Mucosa of stomach (tissue), 1 donor: ENCODE measurements at regions not wholly inside any gene's neighbourhood (a gene's known extent, or its start where the extent isn't known, plus 50 kb on each side); places are given as distances from the start of the nearest gene placed in this dataset.

ENCODE experiments used
- H3K27me3 ChIP-seq: one replicate; pipeline ENCODE4 v1.7.0; 2013; ENCODE audit warnings: mild to moderate bottlenecking, low read length; ENCODE audit not compliant: control insufficient read depth, insufficient read depth
- H3K36me3 ChIP-seq: one replicate; pipeline ENCODE4 v1.7.0; 2013; ENCODE audit warnings: low read length; ENCODE audit not compliant: control insufficient read depth, insufficient read depth
- H3K4me1 ChIP-seq: one replicate; pipeline ENCODE4 v1.7.0; 2013; ENCODE audit warnings: mild to moderate bottlenecking, low read length; ENCODE audit not compliant: control insufficient read depth, insufficient read depth
- H3K4me3 ChIP-seq: one replicate; pipeline ENCODE4 v1.7.0; 2013; ENCODE audit warnings: low read length
- H3K9ac ChIP-seq: one replicate; pipeline ENCODE4 v1.7.0; 2013; ENCODE audit warnings: mild to moderate bottlenecking, low read length, moderate library complexity
- H3K9me3 ChIP-seq: one replicate; pipeline ENCODE4 v1.7.0; 2013; ENCODE audit warnings: mild to moderate bottlenecking, low read length, moderate library complexity; ENCODE audit not compliant: control insufficient read depth
- donor health status: Pancreatic carcinoma.

- Histone ChIP-seq H3K9ac (no peak overlapping the region), H3K9me3 (no peaks in the 10 kb centered on the region), H3K4me3 (no peak overlapping the region), H3K36me3 (no peaks in the 10 kb centered on the region), H3K27me3 (no peaks in the 10 kb centered on the region), H3K4me1 (no peaks in the 10 kb centered on the region)
These were observed 435.5 kb upstream of the ZNF608 start for GRCh38 chr5:125181955-125182354.

DNA sequence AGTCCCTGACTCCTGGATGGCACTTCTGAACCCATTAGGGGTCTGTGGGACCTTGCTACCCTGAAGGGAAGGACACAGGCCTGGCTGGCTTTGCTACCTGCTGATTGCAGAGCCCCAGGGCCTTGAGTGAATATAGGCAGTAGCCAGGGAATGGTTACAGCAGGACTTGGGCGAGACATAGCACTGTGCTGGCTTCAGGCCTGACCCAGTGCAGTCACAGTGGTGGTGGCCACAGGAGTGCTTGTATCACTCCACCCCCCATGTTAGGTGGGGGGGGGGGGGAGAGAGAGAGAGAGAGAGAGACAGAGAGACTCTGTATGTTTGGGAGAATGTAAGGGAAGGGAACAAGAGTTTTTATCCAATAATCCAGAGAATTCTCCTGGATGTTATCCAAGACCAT is 439.3 kb upstream of the ZNF608 start:
- H3K36me3 ChIP-seq = no peaks in the 10 kb centered on the region
- H3K9ac ChIP-seq = no peak overlapping the region
- no peaks in the 10 kb centered on the region for H3K27me3 ChIP-seq
- H3K4me3 ChIP-seq = no peak overlapping the region
- no peaks in the 10 kb centered on the region for H3K4me1 ChIP-seq
- no peaks in the 10 kb centered on the region for H3K9me3 ChIP-seq

GRCh38 chr5:125186911-125187375 is 440.5 kb upstream of the ZNF608 start:
- Histone ChIP-seq H3K9me3 (no peaks in the 10 kb centered on the region), H3K36me3 (no peaks in the 10 kb centered on the region), H3K4me3 (no peak overlapping the region), H3K4me1 (no peaks in the 10 kb centered on the region), H3K9ac (no peak overlapping the region), H3K27me3 (no peaks in the 10 kb centered on the region)

GRCh38 chr5:125189531-125189941 is 443.1 kb upstream of the ZNF608 start:
- Histone ChIP-seq H3K4me3 (no peak overlapping the region), H3K9ac (no peak overlapping the region), H3K27me3 (no peaks in the 10 kb centered on the region), H3K9me3 (no peaks in the 10 kb centered on the region), H3K4me1 (no peaks in the 10 kb centered on the region), H3K36me3 (no peaks in the 10 kb centered on the region)

DNA sequence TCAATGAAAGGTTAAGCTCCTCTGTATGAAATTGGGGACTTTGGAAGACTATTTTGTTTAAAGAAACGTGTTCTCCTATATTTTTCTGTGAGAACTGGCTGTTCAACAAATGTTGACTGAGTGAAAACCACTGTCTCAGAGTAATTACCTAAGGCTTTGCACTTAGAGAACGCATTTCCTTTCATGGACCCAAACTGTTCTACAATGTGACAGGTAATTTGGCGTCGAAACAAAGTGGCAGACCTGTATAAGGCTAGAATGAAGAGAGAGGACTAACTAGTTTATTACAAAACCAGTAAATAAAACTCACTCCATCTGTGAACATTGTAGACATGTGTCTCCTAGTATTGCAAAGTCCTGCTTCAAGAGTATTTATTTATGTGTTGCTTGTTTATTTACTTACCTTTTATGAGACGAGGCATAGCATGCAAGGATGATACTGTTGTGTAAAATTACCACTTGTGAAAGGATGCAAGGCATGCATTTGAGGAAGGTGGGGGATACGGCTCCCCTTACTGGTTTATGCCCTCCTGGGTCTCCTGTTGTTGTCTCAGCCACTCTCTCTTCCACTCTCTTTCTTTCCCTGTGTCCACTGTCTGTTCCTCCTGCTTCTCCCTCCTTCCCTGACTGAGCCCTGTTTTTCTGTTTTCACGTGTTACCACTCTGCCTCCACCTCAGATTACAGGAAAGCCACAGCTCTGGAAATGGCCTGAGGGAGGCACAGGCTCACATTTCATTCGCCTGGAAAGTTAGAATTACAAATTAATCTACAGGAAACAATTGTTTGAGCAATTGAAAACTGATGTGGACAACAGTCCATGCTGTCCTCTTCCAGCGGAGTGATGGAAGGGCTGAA is 444.0 kb upstream of the ZNF608 start:
- no peak overlapping the region for H3K4me3 ChIP-seq
- no peaks in the 10 kb centered on the region for H3K4me1 ChIP-seq
- no peak overlapping the region for H3K9ac ChIP-seq
- no peaks in the 10 kb centered on the region for H3K36me3 ChIP-seq
- no peaks in the 10 kb centered on the region for H3K27me3 ChIP-seq
- no peaks in the 10 kb centered on the region for H3K9me3 ChIP-seq

- Histone ChIP-seq H3K4me1 (peaks cover 14% of the 10 kb centered on the region), H3K27me3 (no peaks in the 10 kb centered on the region), H3K9me3 (no peaks in the 10 kb centered on the region), H3K36me3 (no peaks in the 10 kb centered on the region), H3K4me3 (no peak overlapping the region), H3K9ac (no peak overlapping the region)
These were observed 448.4 kb upstream of the ZNF608 start for GRCh38 chr5:125194883-125195282.

- Histone ChIP-seq H3K9me3 (no peaks in the 10 kb centered on the region), H3K9ac (no peak overlapping the region), H3K36me3 (no peaks in the 10 kb centered on the region), H3K4me3 (no peak overlapping the region), H3K4me1 (peaks cover 14% of the 10 kb centered on the region), H3K27me3 (no peaks in the 10 kb centered on the region)
These were observed 450.2 kb upstream of the ZNF608 start for GRCh38 chr5:125196481-125197111.

GRCh38 chr5:125197321-125197720 is 450.9 kb upstream of the ZNF608 start:
- Histone ChIP-seq H3K27me3 (no peaks in the 10 kb centered on the region), H3K4me1 (peaks cover 14% of the 10 kb centered on the region), H3K9me3 (no peaks in the 10 kb centered on the region), H3K9ac (no peak overlapping the region), H3K4me3 (no peak overlapping the region), H3K36me3 (no peaks in the 10 kb centered on the region)

GRCh38 chr5:125198270-125198974 is 452.0 kb upstream of the ZNF608 start:
- Histone ChIP-seq H3K27me3 (no peaks in the 10 kb centered on the region), H3K4me3 (no peak overlapping the region), H3K9ac (no peak overlapping the region), H3K4me1 (peaks cover 14% of the 10 kb centered on the region), H3K9me3 (no peaks in the 10 kb centered on the region), H3K36me3 (no peaks in the 10 kb centered on the region)

DNA sequence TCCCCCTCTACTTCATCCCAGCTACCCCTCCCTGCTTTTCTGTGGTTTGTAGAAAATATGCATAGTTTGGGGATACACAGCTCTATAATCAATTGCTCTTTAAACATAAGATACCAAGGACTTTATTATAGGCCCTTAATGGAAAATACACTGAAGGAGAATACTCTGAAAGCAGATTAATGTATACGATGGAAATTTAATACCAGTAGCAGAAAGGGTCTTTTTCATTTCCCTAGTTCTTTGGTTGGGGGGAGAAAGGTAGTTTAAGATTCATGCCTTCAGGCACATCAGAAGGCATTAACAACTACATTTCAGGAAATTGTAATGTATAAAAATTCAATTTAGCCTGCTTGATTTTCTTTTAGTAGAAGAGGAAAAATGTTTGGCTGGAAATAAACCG is 452.9 kb upstream of the ZNF608 start:
- H3K9me3 ChIP-seq = no peaks in the 10 kb centered on the region
- no peak overlapping the region for H3K9ac ChIP-seq
- peaks cover 14% of the 10 kb centered on the region for H3K4me1 ChIP-seq
- no peaks in the 10 kb centered on the region for H3K36me3 ChIP-seq
- H3K27me3 ChIP-seq = no peaks in the 10 kb centered on the region
- H3K4me3 ChIP-seq = no peak overlapping the region

DNA sequence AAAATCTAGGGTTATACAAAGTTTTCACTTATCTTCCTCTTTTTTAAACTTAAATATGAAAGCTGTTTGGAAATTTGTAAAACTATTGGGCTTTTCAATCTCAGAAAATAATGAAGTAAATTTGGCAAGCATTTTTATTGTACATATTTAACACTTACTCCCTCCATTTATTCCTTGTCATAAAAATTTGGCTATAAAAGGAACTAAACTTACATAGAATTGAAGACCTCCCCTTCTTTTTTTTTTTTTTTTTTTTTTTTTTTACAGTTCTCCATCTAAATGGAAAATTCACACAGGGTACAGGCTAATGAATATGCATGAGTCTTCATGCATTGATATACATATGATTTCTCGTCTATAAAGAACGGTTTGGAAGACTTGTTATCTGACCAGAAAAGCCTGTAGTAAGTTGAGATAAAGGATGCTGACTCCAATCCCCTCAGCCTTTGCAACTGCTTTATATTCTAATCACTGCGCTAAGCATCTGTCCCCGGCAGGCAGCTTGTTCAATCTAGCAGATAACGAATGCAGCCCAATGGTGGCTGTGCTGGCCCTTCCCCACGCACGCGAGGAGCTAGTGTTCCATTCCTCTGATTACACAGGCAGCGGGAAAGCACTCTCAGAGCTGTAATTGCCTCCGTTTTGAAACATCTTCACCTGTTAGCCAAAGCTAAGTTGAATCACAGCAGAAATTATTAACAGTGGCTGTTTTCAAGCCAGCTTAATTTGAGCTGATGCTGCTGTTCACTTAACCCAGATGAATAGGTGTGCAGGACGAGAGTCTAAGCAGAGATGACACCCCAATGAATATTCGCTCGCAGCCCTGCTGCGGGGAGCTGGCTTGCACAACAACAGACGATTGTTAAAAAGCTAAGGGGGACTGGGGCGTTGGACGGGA is 453.8 kb upstream of the ZNF608 start:
- Histone ChIP-seq H3K9ac (no peak overlapping the region), H3K9me3 (no peaks in the 10 kb centered on the region), H3K4me1 (peaks cover 14% of the 10 kb centered on the region), H3K4me3 (no peak overlapping the region), H3K36me3 (no peaks in the 10 kb centered on the region), H3K27me3 (no peaks in the 10 kb centered on the region)
